Posterior vena cava (tissue), 2 donors: ENCODE measurements at regions not wholly inside any gene's neighbourhood (a gene's known extent, or its start where the extent isn't known, plus 50 kb on each side); places are given as distances from the start of the nearest gene placed in this dataset.
"Not testable (repeated sequence)": the region's sequence is repeated elsewhere in the genome, so short reads cannot be mapped to it uniquely, and the experiment has no call there.

Experiments
- DNase-seq: peaks from one replicate; pipeline ENCODE4 v3.0.0-alpha.2; 2020; ENCODE audit warnings: low spot score
- intact Hi-C, 2 donors: fragments of 100-400 bp; cut with DNase I; formaldehyde crosslinking; loops; one replicate each; pipeline versions ENCODE4 v1.14.1 to v1.14.2; 2022 to 2023
- donor health status: DM: yes; HTN: yes; CAD: no.
- donor health status: DM: yes; HTN: yes; CAD: no.

DNA sequence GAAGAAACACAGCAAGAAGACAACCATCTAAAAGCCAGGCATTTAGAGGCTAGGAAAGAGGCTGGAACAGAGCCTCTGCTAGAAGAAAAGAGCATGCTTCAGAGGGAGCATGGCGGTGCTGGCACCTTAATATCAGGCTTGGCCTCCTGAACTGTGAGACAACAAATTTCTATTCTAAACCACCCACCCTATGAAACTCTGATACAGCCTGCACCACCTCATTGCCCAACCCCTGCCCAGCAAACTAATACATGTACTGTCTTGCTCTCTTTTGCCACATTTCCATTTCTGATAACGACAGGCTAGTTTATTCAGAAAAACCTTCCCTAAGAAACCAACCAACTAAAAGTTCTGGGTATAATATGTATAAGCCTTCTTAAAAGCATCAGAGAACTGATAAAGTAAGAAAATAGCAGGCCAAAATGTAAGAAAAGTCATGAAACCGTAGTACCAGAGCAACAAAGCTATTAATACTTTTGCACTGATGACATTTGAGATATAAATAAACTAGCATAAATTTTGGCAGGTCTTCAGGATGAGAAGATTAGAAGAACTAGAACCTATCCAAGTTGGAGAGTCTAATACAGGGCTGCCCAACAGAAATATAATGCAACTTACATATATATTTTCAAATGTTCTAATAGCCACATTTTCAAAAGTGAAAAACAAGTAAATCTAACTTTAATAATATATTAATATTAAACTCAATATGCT is 184.7 kb upstream of the HSF2 start:
- DNase-seq = no peak
- intact Hi-C loops = loop anchor here in 1 of 2 donors (5.0 kb wide), 1 partner anchor 1607 kb away; no protein-coding TSS in a partner anchor

DNA sequence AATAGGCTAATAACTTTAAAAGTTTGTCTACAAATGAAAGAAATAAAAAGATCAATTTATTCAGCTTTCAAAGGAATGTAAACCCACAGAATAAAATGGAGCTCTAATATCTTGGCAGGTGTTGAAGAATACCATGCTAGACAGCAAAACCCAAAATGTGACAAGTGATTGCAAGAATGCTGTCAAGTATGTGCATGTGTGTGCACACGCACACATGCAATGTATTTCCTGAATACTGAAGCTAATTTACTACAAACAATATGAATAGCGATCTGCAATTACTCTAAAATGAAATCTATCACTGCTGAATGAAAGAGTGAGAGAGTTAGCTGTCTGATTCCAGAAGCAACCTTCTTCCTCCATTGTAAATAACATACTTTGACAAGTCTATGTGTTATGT is 179.2 kb upstream of the HSF2 start:
- no peak for DNase-seq
- intact Hi-C loops = no loop called here

DNA sequence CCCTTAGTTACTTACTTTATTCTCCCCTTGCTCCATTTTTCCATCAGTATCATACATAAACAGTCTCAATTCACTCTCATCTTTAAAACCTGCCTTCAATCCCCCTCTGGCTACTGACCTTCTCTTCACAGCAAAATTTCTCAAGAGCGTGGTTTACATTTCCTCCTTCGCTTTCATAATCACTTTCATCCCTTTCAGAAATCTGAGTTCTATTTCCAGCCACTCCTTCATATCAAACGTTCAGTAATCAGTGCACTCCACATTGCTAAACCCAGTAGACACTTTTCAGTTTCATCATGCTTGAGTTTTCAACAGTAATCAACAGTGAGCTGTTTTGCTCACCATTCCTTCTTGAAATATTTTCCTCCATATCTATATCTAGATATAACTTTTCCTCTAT is 176.7 kb upstream of the HSF2 start:
- no peak for DNase-seq
- intact Hi-C loops = no loop called here

DNA sequence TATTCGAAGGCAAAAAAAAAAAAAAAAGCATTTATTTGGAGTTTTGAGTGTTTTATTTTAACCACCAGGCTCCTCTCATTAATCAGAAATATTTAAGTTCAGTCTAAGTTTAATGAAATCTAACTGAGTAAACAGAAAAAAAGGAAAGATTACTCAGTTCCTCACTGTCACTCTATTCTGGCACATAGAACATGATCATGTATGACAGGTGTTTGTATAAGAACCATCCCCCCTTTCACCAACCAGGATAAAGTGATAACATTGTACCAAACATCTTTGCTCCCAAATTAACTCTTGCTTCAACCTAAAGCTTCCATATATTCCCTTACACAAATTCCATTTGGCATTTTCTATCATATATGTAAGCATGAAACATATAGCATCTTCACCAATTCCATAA is 176.2 kb upstream of the HSF2 start:
- intact Hi-C loops = no loop called here
- no peak for DNase-seq

DNA sequence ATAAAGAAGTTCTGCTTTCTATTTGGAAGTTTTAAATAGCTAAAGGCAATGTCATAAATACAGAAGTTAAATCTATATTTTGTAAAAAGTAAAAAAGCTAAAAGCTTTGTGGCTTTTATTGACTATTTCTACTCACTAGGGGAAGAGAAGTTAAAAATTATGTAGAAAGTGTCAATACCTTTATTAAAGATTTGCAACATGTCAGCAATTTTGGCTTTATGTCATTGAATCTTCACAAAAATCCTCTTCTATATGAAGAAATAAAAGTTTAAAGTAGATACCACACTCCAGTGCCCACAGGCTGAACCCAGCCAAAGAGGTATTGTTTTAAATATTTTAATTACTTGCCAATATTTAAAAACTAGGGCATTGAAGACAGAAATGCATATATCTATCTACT is 160.6 kb upstream of the HSF2 start:
- DNase-seq = no peak
- intact Hi-C loops = no loop called here

DNA sequence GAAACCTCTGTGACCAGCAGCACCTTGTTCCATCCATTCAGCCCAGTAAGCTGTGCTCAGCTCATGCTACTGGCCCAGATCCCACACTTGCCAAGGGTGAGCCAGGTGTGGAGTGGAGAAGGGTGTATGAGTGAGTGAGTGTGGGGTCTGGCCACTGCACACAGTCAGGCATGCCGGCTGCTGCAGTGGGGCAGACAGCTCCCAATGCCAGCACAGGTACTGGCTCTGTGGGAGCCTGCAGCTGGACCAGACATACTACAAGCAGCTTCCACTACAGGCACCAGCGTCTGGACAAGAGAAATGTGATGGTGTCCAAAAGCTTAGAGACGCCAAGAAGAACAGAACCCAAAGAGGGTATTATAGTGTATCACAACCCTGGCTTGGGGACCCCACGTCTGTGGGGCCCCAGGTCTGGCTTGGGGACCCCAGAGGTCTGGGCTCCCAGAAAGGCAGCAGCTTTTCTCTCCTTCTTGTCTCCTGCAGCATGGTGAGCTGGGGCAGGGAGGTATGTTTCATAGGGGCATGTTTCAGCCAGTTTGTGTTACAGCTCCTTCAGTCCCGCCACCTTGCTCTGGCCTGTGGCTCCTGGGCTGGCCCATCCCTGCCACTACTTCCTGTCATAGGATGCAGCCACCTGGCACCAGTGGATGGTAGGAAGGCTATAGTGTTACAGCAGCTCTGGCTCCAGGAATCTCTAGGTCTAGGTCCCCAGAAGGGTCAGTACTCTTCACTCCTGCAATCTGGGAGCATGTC is 152.4 kb upstream of the HSF2 start:
- DNase-seq = no peak
- intact Hi-C loops = no loop called here

DNA sequence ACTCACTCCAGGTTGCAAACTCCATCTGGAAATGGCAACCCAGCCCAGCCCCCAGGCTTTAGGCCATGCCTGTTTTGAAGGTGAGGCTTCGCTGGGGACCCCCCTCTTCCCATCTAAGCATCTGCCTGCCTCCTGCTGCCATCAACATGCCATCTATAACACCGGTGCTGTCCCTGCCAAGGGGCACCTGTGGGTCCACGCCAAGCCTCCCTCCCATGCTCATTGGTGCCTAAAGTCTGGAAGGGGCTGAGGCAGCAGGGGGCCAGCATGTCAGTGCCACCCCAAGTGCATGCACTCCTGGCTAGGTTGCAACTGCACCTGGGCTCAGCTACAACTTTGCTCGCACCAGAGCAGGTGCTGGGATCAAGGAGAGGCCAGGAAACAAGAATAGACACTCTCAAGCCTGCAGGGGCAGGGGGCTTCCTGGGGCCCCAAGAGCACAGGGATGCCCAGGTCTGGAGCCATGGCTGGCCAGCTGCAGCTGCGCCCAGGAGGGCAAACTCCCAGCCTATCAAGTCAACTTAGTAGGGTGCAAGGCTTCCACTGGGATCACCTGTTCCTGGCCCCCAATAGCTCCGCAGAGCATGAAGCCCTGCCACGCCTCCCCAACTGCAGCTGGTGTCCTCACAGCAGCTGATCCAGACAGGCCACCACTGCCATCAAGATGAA is 151.3 kb upstream of the HSF2 start:
- no peak for DNase-seq
- intact Hi-C loops = no loop called here

DNA sequence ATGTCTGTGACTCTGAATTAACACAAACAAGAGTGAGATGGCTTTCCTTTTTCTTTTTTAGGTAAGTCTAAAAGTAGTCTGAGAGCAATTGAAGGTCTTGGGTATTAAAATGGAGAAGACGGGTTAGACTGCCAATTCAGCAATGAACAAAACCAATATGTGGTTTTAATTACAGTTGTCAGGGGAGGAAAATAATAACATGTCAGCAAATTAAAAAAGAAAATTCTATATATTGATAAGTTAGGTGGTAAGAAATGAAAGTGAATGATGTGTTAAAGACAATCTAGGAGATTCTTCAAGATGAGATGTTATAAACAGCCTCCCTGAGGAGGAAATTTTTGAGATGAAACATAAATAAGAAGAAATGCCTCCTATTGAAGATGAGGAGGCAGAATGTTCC is 150.6 kb upstream of the HSF2 start:
- intact Hi-C loops = no loop called here
- DNase-seq = no peak

DNA sequence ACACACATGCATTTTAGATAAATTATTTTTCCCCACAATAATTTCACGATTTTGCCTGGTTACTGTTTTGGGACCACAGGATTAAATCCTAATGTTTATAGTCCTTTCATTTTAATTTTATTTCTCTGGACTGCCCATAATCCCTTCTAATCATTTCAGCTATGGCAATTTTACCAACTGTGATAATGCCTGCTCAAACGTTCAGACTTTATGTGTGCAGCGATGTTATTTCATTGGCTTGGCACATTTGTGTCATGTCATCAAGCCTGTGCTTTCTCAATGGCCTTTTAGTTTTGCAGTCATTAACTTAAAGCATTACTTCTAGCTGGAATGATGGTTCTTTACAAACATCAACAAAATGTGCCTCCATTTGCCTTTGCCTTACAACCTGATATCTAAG is 140.6 kb upstream of the HSF2 start:
- intact Hi-C loops = no loop called here
- DNase-seq = no peak

DNA sequence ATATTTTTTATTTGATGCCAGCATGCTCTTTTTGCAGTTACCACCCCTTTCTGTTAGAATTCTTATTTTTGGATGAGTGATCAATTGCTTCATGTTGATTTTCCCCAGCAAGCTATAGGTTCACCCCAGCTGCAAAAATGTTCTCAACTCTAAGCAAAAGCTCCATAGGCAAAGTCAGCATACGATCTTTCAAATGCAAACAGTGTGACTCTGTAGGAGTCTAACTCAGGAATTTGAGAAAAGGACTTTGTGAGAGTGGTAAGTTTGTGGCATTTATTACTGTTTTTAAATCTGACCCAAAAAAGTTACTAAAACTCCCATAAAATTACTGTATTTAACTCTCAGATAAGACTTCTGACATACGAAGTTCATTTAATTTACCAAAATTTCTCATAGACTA is 134.9 kb upstream of the HSF2 start:
- intact Hi-C loops = no loop called here
- DNase-seq = no peak

DNA sequence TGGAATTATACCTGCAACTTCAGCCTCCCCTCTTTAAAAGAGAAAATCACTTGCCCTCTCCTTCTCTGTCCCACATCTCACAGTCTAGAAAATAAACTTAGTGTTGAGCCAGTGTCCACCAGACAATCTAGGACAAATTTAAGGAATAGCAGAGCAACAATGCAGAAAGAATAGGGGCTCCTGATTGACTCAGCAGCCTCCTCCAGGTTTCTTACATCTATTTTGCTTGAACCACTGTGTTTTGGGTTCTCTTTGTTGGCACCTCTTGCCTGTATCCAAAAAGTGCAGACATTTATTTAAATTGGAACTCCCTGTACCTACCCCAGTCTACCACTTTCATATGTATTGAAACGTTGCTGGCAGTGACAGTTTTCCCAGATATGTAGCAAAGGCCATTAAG is 133.7 kb upstream of the HSF2 start:
- intact Hi-C loops = no loop called here
- DNase-seq = no peak

DNA sequence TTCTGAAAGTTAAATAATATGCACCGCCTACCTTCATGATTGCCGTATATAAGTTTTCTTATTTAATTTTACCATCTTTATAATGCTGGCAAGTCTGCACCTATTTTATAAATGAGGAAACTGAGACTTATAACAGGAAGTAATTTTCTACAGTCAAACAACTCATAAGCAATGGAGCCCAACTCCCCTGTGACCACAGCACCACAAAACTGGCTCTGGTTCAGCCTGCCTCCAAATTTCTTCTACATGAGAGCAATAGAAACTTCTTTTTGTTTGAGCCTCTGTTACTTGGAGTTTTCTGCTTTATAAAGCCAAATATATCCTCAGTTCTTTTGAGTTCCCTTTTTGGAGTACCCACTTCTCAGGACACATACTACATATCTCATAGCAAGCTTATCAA is 131.1 kb upstream of the HSF2 start:
- intact Hi-C loops = no loop called here

DNA sequence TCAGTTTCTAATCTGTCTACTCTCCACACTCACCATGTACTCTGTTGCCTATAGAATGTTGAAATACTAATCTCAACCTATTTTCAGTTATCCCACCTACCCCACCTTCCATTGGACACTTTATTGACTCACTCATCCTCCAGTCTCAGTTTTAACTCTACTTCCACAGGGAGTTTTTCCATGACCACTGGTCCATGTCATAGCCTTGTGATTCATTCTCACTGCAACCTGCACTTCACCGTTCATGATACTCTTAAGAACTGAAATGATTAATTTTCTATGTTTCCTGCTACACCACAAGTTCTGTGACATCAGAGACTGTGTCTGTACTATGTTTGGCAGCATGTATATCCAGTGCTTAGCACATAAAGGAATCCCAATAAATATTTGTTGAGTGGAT is 122.8 kb upstream of the HSF2 start:
- no peak for DNase-seq
- intact Hi-C loops = loop anchor here in 1 of 2 donors (10.0 kb wide), 1 partner anchor 992 kb away; no protein-coding TSS in a partner anchor

More for the DNA sequence above, 131.1 kb upstream of the HSF2 start:
- no peak for DNase-seq

DNA sequence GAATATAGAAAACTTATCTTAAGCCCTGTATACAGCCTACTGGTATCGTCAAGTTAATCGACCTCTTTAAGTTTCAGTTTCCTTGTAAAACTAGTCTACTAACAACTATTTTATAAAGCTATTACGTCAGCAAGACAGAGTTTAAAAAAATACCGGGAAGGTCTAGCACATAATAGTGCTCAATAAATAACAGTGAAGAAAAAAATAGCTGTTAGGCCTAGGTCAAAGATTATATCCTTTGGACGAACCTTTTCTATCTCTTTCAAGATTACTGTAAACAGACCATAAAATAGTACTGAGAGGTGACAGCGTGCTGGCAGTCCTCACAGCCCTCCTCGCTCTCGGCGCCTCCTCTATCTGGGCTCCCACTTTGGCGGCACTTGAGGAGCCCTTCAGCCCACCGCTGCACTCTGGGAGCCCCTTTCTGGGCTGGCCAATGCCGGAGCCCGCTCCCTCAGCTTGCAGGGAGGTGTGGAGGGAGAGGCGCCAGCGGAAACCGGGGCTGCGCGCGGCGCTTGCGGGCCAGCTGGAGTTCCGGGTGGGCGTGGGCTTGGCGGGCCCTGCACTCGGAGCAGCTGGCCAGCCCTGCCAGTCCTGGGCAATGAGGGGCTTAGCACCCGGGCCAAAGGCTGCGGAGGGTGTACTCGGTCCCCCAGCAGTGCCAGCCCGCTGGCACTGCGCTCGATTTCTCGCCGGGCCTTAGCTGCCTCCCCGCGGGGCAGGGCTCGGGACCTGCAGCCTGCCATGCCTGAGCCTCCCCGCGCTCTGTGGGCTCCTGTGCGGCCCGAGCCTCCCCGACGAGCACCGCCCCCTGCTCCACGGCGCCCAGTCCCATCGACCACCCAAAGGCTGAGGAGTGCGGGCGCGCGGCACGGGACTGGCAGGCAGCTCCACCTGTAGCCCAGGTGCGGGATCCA is 119.1 kb upstream of the HSF2 start:
- intact Hi-C loops, DNase-seq: not testable (repeated sequence)

DNA sequence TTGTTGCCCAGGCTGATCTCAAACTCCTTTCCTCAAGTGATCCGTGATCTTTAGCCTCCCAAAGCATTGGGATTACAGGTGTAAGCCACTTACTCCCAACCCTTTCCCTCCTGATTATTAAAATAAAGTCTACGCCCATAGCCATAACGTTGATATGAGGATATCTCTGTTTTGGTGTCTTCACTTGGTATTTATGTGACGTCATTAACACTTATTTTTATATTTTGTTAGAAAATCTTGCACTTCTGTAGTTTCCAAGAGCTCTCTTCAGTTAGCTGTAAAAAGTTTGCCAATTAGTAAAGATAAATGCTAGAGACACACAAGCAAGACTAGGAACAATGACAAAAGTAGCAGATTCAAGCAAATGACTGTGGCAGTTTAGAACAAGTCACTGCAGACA is 115.6 kb upstream of the HSF2 start:
- intact Hi-C loops = no loop called here
- no peak for DNase-seq

DNA sequence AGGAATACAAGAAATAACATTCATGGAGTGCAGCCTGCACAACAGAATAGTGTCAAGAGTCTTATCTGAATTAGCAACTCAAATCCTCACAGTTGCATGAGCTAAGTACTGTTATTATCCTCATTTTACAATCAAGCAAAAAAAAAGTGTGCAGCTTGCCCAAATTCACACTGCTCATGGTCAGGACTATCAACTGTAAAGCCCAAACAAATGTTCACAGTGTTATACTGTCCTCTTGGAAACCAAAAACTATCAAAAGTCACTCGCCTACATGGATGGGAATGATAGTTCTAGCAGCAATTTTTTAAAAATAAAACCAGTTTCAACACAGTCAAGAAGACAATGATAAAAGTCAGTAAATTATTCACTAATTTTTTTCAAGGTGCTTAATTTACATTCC is 114.6 kb upstream of the HSF2 start:
- intact Hi-C loops = no loop called here

DNA sequence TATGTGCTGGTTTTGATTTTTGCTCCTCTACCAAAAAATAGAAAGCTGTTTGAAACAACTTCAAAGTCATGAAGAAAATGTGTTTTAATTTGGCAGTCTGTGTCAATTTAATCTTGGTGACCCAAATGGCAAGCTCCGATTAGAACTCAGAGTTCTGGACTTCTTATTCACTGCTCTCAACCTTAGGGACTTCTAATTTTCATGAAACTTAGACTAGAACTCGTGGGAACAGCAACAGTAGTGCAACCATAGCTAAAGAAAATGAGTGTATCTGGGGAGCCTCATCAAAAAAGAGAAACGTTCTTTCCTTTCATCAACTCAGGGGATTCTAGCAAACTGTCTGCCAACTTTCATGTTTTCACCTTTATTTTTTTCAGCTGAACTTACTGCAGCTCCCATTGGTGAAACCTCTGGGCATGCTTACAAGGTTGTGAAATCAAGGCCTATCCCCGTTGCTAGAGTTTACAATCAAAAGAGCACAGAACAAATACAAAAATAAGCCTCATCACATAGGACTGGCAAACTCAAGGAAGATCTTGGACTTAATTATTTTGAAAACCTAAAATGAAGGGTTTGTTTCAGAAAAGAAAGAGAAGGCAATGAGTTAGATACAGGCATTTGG is 114.0 kb upstream of the HSF2 start:
- DNase-seq = no peak
- intact Hi-C loops = no loop called here

More for the DNA sequence above, 114.6 kb upstream of the HSF2 start:
- DNase-seq = no peak

DNA sequence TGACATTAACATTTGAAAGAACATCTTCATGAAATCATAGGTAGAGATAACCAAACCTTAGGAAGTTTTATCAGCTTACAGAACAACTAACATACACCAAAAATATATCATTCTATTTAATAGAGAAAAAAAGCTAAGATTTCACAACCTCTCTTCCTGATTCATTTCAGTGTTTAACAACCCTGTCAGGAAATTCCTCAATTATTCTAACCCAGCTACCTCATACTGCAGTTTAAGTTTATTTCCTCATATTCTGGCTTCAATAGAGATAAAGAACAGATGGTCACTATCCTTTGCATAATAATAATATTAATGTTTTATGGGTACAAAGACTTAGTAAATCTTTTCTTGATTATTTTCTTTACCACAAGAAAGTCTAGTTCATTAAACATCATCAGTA is 112.9 kb upstream of the HSF2 start:
- intact Hi-C loops = no loop called here
- DNase-seq = no peak
